ENCODE measurements at regions not wholly inside any gene's neighbourhood (a gene's known extent, or its start where the extent isn't known, plus 50 kb on each side); places are given as distances from the start of the nearest gene placed in this dataset.

- TF ChIP-seq, protein P1, sequence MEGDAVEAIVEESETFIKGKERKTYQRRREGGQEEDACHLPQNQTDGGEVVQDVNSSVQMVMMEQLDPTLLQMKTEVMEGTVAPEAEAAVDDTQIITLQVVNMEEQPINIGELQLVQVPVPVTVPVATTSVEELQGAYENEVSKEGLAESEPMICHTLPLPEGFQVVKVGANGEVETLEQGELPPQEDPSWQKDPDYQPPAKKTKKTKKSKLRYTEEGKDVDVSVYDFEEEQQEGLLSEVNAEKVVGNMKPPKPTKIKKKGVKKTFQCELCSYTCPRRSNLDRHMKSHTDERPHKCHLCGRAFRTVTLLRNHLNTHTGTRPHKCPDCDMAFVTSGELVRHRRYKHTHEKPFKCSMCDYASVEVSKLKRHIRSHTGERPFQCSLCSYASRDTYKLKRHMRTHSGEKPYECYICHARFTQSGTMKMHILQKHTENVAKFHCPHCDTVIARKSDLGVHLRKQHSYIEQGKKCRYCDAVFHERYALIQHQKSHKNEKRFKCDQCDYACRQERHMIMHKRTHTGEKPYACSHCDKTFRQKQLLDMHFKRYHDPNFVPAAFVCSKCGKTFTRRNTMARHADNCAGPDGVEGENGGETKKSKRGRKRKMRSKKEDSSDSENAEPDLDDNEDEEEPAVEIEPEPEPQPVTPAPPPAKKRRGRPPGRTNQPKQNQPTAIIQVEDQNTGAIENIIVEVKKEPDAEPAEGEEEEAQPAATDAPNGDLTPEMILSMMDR (conservative IDR thresholded peaks at IDR 0.05; ENCODE audit: low read length) = no peak
- no peak for TF ChIP-seq EZH2phosphoT487 (IDR thresholded peaks at IDR 0.05; ENCODE audit: borderline replicate concordance)
Observed at GRCh38 chr20:6837730-6838129, 70.2 kb downstream of the BMP2 start.
